ENCODE measurements at regions not wholly inside any gene's neighbourhood (a gene's known extent, or its start where the extent isn't known, plus 50 kb on each side); places are given as distances from the start of the nearest gene placed in this dataset.
"Not testable (repeated sequence)": the region's sequence is repeated elsewhere in the genome, so short reads cannot be mapped to it uniquely, and the experiment has no call there.

DNA sequence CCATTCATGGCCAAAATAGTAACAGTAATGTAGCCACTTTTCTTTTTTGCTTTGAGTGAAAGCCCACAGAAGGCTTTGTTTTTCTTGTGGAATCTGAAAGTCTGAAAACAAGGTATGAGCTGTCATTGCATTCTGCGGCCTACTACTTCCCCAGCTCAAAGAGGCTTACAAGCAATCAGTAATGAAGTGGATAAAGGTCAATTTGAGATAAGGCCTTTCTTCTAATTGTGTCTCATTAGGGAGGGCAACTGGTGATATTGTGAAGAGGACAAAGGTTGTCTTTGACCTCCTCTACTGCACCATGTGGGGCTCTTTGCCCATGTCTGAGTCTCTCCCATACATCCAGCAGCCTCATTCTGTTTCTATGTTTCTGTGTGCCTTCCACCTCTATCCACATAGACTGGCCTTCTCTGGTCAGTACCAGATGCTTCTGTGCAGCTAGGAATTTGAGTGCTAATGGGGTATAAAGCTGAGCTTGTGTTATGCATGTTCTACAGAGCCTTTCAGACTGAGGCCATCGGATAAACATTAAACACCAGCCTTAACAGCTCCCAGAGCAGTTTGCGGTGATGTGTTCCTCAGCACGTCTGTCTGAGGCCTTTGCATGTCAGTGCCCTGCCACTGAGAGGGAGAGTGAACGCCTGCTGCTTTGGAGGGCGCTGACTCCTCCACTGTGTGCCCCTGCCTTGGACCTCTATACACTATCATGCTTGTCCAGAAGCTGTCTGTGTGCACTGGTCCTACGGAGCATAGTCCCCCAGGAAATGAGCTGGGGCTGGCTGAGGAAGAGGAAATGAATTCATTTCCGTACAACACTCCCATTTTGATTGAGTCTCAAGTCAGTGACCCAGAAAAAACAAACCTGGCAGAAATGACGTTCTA is 80.2 kb downstream of the SH2D1A start:
- no peak for DNase-seq

DNA sequence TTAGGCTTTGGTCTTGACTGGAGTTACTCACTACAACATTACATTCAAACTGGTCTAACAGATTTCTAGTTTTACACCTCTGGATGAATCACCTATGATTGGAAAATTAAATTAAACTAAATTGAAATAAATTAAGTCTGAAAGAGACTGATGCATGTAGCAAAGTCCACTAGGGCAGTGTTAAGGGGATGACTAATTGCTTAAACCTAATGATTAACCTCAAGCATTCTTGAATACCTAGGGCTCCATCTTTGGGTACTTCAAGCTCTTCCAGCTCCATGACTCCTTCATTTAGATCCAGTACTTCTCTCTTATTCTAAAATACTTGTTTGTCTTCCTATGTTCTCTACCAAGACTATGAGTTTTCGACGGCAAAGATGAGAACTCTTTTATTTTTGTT is 86.8 kb downstream of the SH2D1A start:
- no peak for DNase-seq

DNA sequence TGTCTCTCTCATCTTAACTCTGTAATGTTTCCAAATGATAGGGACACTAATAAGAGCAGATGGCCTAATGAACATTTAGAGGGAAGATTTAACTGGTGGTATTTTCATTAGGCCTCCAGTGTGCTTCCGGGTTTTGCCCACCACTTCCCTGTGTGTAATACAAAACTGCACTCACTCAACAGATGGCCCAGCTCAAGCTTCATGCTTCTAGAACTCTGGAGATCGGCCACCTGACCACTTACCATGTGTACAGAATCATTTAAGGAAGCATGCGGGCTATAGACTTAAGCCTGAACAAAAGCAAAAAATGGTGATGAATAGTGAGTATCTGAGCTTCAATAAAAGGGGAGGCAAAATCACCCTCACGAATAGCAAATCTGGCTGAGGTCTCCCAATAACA is 89.3 kb downstream of the SH2D1A start:
- no peak for DNase-seq

DNA sequence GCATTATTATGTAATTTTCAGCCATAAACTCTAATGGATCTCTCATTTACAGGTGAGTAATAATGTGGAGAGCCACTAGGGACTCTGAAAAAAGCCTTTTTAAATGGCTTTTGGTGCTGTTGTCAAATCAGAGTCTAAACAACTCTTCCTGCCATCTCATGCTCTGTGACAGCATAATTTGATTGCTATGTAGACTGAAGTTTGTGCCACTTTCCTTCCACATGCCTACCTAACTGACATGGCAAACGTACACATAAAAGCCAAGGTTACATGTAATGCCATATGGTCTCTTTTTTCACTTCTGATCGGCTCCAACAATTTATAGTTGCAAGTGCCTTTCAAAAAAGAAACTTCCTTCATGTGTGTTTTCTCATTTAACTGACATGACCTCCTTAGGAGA is 94.3 kb downstream of the SH2D1A start:
- DNase-seq: no peak

DNA sequence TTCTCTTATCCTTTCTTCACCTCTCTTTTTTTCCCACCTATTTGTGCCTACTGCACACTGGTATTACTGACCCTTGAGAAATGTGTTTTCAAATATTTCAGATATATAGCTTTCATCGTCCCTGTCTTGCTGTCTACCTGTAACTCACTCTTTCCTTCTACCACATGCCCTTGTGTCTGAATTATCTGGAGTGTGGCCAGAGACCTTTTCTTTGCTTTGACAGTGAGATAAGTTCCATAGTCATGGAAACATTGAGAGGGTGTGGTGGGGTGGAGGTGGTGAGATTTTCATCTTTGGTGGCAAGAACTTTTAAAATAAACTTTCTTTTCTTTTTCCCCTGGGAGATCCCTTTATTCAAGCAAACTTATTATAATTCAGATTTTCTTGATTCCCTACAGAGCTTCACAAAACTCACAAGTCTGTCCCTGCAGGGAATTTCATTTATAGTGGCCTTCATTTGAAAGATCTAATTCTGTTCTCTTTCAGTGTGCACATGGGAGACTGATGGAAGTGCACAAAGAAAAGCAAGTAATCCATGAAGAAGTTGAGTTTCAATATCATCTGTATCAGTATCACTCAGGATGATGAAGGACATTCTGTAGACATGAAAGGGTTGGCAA is 95.7 kb downstream of the SH2D1A start:
- no peak for DNase-seq

DNA sequence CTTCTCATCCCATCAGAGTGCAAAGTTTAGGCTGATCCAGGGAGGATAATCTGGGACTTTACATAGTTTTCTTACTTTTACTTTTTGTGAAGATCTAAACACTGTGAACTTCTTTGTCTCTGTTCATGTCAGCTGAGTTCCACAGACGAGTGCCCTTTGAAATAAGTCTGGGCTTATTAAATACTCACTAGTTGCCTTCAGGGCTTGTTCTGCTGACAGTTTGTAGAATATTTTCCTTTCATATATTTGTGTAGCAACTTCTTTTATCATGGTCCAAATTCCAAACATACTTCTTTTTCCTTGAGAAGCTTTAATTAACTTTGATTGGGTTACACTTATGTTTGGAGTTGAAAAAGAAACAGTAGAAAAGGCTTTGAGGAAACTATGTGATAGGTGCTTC is 109.6 kb downstream of the SH2D1A start:
- DNase-seq: no peak

DNA sequence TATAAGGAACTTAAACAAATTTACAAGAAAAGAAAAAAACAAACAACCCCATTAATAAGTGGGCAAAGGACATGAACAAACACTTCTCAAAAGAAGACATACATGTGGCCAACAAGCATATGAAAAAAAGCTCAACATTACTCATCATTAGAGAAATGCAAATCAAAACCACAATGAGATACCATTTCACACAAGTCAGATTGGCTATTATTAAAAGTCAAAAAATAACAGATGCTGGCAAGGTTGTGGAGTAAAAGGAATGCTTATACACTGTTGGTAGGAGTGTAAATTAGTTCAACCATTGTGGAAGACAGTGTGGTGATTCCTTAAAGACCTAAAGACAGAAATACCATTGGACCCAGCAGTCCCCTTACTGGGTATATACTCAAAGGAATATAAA is 113.5 kb downstream of the SH2D1A start:
- DNase-seq: not testable (repeated sequence)

DNA sequence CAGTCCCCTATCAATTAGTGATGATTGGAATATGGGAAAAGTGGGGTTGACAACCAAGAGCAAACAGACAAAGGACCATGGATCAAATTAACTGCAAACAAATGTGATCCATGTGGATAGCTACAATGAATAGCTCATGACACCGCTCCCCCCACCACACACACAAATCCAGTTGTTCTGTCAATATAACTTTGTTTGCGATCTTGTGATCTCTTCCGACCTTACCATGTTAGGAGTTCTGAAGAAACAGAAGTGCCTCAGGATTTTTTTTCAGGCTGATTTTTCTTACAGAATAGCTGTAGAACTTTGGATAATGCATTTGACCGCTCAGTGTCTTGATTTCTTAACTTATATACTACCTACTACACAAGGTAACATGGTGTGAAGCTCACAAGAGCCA is 116.6 kb downstream of the SH2D1A start:
- DNase-seq: no peak

DNA sequence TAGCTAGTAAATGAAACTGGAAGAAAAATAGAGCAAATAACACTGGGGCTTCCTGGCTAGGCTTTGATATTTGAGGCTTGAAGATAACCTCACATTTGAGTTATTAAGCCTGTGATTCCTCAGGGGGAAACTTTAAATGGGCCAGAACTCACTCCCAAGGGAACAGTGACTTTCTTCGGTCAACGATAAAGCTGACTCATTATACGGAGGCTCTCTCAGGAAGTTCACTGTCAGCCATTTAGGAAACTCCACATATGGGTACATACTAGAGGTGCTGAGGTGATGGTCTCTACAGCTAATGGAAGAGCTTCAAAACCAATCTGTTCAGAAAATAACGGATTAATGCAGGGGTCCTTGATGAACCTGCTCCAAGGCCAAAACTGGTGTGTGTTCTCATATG is 120.8 kb downstream of the SH2D1A start:
- no peak for DNase-seq

DNA sequence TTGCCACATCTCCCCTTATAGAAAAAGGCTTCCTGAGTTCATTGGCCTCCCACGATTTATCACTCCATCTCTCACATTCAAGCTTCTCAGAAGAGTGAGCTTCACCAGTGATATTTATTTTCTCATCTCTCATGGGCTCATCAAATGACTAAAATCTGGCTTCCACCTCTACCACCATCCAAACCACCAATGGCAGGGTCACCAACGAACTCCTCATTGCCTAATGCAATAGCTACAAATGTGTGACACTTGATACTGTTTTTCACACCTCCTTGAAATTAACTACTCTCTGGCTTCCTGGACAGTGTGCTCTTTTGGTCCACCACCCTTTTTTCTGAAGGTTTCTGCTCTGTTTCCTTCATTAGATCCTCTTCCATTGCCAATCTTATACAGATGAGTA is 129.0 kb downstream of the SH2D1A start:
- DNase-seq: no peak

DNA sequence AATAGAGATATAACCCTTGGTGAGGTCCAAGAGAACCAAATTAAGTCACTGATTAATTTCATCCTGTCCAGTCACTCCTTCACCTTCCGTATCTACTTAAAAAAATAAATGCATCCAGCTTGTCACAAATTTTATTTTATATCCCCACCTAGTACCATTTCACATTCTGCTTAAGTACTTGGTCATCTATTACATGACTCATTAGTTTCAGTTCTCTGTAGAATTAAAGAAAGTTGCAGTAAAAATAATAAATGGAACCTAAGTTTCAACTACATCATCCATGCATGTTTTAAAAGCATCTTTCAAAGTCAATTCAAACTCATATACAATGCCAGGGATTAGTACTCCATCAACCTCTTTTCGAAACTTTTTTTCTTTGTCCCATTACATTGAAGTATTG is 130.2 kb downstream of the SH2D1A start:
- no peak for DNase-seq

DNA sequence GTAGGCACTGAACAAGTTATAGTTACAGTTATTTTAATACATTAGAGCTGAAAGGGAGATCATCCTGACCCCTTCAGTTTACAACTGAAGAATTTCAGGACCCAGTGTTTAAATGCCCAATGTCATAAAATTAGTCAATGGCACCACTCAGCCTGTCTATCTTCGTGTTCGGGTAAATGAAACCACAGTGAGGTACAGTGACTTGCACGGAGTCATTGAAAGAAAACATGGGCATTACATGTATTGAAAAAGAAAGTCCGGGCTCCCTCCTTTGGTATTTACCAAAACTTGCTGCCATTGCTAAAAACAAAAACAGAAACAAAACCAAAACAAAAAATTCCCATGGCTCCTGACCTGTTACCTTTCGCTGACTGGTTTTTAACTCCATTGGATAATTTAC is 131.7 kb downstream of the SH2D1A start:
- no peak for DNase-seq

DNA sequence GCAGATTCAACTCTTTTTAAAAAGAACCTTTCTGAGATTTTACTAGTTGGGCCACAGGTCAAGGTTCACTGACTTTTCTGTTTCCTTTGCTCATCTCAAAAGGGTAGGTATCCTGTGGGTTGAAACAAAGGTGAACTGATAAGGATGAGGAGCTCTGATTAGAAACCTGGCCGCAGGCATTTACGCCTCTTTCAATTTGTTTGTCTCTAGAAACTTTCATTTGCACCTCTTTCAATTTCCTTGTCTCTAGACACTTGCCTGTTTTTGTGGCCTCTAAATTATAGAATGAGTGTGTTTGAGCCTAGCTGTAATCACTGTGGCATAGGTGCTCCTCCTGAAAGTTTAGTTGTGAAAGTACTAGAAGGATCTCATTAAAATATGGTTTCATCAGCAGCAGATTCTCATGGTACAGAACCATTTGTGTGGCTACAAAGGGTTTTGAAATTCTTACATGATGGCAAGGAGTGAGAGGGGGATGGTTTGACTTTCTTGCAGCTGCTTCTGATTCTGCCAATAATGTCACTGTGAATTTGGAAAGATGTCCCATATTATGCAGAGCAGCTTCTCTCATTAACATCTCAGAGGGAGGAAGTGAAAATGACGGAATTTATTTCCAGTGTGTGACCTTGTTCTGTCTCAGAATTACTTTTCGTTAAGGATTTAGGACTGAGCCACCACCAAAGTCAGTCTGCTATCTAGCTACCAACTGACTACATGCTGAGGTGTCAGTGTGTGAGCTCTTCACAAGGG is 142.2 kb downstream of the SH2D1A start:
- DNase-seq: no peak

DNA sequence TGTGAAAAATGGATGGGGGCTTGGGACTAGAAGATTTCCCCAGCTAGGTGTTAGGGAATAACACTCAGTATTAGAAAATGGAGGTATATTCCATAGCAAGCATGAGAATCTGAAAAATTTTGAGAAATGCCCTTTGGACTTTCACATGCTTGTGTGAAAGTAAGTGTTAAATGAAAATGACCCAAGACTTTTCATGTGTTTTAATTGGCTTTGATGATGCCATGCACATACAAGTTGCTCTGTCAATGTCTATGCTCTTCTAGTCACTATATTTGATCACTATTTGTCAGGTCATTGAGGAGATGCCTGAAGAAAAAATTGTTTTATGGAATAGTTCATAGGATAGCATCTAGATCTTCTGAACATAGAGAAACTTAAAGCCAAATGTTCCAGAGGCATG is 147.6 kb downstream of the SH2D1A start:
- DNase-seq: no peak

DNA sequence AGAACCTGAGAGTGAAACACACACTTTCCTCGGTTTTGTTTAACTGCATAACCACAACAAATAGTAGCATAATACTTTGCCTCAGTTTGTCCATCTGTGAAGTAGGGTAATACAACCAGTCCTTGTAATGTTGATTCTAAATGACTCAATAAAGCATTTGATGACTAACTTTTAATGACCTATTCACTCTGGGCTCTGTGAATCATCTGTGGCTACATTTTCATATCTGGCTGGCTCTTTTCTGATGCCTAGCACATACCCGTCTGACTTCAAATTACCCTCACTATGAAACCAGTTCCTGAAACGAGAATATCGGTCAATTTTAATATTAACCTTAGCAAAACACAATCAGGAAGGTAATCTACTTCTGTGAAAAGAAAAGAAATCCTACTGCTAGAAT is 151.0 kb downstream of the SH2D1A start:
- DNase-seq: no peak

DNA sequence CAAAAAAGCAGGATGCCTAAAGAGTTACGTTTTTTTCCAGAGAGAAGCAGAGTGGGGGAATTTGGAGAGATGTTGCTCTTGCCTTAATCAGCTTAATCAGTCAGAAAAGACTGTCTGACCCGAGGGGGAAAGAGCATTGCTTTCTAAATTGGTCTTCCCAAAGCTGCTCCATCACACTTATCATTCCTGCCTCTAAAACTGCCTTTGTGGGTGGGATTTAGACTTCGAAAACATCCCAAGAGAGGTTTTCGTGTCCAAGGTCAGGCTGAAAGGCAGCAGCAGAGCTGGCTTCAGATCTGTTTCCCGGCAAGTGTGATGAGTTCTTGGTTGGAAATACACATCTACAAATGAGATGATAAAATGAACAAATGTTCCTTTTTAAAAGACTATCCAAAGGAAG is 155.2 kb downstream of the SH2D1A start:
- DNase-seq: no peak

DNA sequence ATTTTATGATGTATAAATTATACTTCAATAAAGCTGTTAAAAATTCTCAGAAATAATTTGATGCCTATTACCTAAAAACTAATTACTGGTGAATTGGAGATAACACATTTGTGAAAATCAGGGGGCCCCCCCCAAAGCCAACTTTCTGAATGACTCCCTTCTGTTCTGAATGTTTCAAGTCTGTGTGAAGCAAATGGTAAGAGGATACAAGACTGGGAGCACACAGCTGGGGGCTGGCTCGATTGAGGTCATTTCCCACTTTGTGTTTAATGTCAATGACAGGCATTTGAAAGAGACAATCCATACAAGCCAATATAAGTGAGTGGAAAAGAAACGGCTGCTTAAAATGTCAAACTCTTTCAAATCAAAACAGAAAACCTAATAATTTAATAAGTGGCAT is 155.8 kb downstream of the SH2D1A start:
- no peak for DNase-seq

DNA sequence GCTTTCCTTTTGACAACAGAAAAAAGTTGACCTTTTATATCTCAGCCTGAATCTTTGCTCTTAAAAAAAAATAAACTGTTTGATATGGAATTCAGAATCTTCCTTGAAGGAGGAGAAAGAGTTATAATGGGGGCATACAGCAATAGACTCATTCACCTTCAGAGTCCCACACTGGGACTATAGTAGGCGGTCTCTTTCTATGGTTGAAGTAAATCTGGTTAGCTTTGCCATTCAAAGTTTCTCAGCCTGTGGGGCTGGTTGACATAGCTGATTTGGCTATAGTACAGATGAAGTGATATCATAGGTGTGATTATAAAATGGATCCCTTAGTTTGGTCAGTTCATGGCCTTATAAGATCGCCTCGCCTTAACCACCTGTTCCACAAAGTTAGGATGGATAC is 156.2 kb downstream of the SH2D1A start:
- no peak for DNase-seq

DNA sequence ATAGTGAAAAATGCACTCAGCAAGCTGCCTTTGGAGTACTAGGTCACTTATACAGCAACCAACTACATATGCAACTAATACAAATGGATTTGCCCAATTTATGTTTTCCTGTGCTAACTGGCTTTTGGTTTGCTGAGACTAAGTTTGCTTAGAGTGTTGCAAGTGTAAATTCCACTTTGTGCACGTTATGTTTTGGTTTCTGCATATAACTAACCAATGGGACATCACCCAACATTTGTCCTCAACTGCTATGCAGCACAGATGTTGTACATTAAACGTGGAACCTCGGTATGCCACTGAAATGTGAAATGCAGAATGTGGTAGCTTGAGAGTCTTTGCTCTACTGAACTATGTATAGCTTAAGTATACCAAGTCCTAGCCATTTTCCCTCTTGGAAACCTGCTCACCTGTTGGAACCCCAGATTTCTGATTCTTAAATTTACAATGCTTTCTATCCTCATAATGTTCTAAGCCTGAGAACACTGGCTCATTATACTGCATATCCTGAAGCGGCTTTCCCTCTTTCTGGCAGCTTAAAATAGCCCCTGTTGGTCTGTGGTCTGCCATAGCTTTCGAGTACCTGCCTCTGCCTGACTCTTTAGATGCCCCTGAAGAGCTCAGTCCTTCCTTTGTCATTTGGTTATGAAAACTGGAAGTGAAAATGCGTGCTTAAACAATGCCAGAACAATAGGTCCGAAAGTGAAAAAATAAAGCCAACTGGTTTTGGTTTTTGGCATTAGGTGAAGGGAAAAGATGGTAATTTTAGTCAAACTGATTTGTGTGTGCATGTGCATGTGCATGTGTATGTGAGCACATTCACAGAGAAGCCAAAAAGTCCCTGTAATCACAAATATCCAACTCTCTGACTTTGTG is 158.0 kb downstream of the SH2D1A start:
- DNase-seq: no peak

DNA sequence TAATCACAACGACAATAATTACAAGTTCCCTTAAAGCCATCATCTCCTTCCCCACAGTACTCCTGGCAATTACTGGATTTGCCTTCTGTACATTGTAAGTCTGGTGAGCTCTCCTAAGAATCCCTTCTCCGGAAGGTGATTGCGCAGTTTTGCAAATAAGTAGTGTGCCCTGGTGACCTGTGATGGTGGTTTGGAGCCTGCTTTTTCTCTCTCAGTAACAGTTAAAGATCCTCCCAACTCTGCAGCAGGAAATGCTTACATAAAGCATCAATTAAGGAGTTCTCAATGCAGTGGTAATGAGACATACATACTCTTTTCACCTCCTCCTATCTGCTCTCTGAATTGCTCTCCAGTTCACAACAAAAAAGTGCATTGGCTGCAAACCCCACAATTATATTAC is 159.7 kb downstream of the SH2D1A start:
- no peak for DNase-seq

DNA sequence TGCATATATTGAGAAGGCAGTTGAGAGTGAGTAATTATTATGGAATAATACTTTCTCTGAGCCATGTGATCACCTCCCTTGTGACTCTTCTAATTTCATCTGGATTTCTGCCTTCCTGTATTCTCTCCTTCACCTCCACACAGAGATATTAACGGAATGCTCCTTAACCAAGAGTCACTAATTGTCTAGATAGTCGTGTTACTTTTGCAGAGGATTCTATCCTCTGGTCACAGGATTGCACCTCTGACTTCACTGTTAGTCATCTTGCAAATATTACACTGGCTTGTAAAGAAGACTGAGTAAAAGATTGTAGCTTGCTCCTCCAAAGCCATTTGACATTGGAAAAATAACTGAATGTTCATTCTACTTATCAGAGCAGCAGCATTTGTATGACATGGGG is 160.9 kb downstream of the SH2D1A start:
- no peak for DNase-seq

DNA sequence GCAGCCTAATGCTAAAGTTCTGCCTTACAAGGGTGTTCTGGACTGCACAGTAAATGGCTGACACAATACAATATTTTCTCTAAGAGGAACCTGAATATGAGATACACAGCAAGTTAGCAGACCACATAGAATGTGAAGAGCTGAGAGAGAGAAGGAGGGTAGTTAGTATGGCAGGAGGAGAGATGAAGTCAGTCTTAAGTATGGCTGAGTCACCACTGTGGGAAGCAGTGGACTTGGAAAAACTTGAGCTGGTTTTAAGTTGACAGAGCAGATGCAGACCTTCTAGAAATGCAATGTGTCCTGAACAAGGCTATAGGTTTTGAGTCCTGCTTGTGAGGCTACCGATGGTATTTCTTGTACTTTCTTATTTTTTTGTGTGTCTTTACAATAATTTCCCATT is 172.5 kb downstream of the SH2D1A start:
- no peak for DNase-seq

DNA sequence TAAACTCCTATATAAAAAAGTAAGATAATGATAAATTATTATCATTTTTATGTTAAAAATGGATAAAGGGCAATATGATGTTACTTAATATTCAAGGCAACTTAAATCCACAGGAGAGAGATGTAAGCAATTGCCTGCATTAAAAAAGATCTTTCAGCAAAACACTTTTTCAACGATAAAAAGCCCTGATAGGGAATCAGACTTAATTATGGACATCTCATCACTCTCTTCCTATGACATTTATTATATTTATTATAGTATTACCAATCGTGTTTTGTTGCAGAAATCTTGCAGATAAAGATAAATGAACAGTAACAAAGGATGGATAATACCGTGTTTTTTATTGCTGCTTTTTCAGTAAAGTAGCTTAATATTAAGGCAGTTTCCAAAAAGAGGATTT is 178.5 kb downstream of the SH2D1A start:
- no peak for DNase-seq

Data from activated naive CD4-positive, alpha-beta T cell (primary cell).